PC-3 (cell line): ENCODE measurements at regions not wholly inside any gene's neighbourhood (a gene's known extent, or its start where the extent isn't known, plus 50 kb on each side); places are given as distances from the start of the nearest gene placed in this dataset.

Experiments
- EZH2 ChIP-seq: fragments of 300-600 bp; sonication (generic); IDR thresholded peaks from one replicate; pipeline ENCODE4 v1.6.1; 2017; ENCODE audit warnings: antibody characterized with exemption, mild to moderate bottlenecking, low read length; ENCODE audit not compliant: unreplicated experiment
- TF ChIP-seq, protein P1 (sequence below): fragments of 300-600 bp; sonication (generic); conservative IDR thresholded peaks from 2 replicates; pipeline ENCODE4 v1.5.1; 2017; ENCODE audit warnings: antibody characterized with exemption, low read depth, mild to moderate bottlenecking, low read length

DNA sequence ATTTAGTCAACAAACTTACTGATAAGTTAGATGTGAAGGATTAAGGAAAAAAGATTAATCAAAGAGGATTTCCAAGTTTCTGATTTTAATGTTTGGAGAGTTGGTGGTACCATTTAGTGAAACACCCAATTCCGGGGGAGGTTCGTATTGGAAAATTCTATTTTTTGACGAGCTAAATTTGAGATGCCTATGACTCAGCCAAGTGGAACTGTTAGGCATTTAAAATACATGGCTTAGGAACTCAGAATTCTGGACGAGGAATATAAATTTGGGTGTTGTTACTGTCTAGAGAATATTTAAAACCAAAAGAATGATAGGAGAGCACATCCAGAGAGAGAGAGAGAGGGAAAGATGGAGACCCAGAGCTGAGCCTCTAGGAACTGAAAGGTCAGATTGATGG is 103.6 kb downstream of the TMX3 start:
- no peak for TF ChIP-seq EZH2
- TF ChIP-seq, protein P1, sequence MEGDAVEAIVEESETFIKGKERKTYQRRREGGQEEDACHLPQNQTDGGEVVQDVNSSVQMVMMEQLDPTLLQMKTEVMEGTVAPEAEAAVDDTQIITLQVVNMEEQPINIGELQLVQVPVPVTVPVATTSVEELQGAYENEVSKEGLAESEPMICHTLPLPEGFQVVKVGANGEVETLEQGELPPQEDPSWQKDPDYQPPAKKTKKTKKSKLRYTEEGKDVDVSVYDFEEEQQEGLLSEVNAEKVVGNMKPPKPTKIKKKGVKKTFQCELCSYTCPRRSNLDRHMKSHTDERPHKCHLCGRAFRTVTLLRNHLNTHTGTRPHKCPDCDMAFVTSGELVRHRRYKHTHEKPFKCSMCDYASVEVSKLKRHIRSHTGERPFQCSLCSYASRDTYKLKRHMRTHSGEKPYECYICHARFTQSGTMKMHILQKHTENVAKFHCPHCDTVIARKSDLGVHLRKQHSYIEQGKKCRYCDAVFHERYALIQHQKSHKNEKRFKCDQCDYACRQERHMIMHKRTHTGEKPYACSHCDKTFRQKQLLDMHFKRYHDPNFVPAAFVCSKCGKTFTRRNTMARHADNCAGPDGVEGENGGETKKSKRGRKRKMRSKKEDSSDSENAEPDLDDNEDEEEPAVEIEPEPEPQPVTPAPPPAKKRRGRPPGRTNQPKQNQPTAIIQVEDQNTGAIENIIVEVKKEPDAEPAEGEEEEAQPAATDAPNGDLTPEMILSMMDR = no peak
